ENCODE measurements at regions not wholly inside any gene's neighbourhood (a gene's known extent, or its start where the extent isn't known, plus 50 kb on each side); places are given as distances from the start of the nearest gene placed in this dataset.
"Not testable (repeated sequence)": the region's sequence is repeated elsewhere in the genome, so short reads cannot be mapped to it uniquely, and the experiment has no call there.

- Histone ChIP-seq H3K4me3 (no peak overlapping the region), H3K36me3 (no peaks in the 10 kb centered on the region), H3K4me1 (replicated peaks) (no peaks in the 10 kb centered on the region), H3K27ac (no peak overlapping the region), H3K27me3 (replicated peaks; ENCODE audit: insufficient read depth) (no peaks in the 10 kb centered on the region), H3K9me3 (no peaks in the 10 kb centered on the region)
- WGBS, result 26% methylated on average over 3 of the region's 3 CpGs
- no peak for DNase-seq (ENCODE audit: low spot score)
- intact Hi-C loops (cut with DNase I), result no loop called here
- no peak for TF ChIP-seq CTCF (IDR thresholded peaks at IDR 0.05)
- no peak for TF ChIP-seq POLR2AphosphoS5 (IDR thresholded peaks at IDR 0.05)
- no peak for TF ChIP-seq POLR2A (IDR thresholded peaks at IDR 0.05)
Observed at GRCh38 chr9:120308495-120308894, 271.5 kb downstream of the CDK5RAP2 start.

- Histone ChIP-seq H3K27me3 (replicated peaks; ENCODE audit: insufficient read depth) (no peaks in the 10 kb centered on the region), H3K27ac (no peak overlapping the region), H3K4me3 (no peak overlapping the region), H3K9me3 (no peaks in the 10 kb centered on the region), H3K36me3 (no peaks in the 10 kb centered on the region), H3K4me1 (replicated peaks) (no peaks in the 10 kb centered on the region)
- TF ChIP-seq CTCF (IDR thresholded peaks at IDR 0.05), result no peak
- no peak for TF ChIP-seq POLR2AphosphoS5 (IDR thresholded peaks at IDR 0.05)
- no peak for TF ChIP-seq POLR2A (IDR thresholded peaks at IDR 0.05)
- 89% methylated on average over 2 of the region's 2 CpGs for WGBS
- no peak for DNase-seq (ENCODE audit: low spot score)
- intact Hi-C loops (cut with DNase I), result no loop called here
Observed at GRCh38 chr9:120307599-120307998, 272.4 kb downstream of the CDK5RAP2 start.

- Histone ChIP-seq H3K4me1 (replicated peaks) (no peaks in the 10 kb centered on the region), H3K4me3 (no peak overlapping the region), H3K9me3 (no peaks in the 10 kb centered on the region), H3K27me3 (replicated peaks; ENCODE audit: insufficient read depth) (no peaks in the 10 kb centered on the region), H3K36me3 (no peaks in the 10 kb centered on the region), H3K27ac (no peak overlapping the region)
- DNase-seq (ENCODE audit: low spot score), result no peak
- WGBS, result 84% methylated on average over 3 of the region's 3 CpGs
- TF ChIP-seq POLR2A (IDR thresholded peaks at IDR 0.05) (no peak), CTCF (IDR thresholded peaks at IDR 0.05) (no peak), POLR2AphosphoS5 (IDR thresholded peaks at IDR 0.05) (no peak)
- intact Hi-C loops (cut with DNase I), result no loop called here
Observed at GRCh38 chr9:120306561-120306960, 273.4 kb downstream of the CDK5RAP2 start.

GRCh38 chr9:120306088-120306487, 273.9 kb downstream of the CDK5RAP2 start:
- intact Hi-C loops (cut with DNase I), result no loop called here
- Histone ChIP-seq H3K27ac (no peak overlapping the region), H3K9me3 (no peaks in the 10 kb centered on the region), H3K4me1 (replicated peaks) (no peaks in the 10 kb centered on the region), H3K27me3 (replicated peaks; ENCODE audit: insufficient read depth) (no peaks in the 10 kb centered on the region), H3K4me3 (no peak overlapping the region), H3K36me3 (no peaks in the 10 kb centered on the region)
- DNase-seq (ENCODE audit: low spot score), result no peak
- TF ChIP-seq CTCF (IDR thresholded peaks at IDR 0.05) (no peak), POLR2AphosphoS5 (IDR thresholded peaks at IDR 0.05) (no peak), POLR2A (IDR thresholded peaks at IDR 0.05) (no peak)
- 62% methylated on average over 3 of the region's 3 CpGs for WGBS

GRCh38 chr9:120304896-120305295, 275.1 kb downstream of the CDK5RAP2 start:
- H3K27ac ChIP-seq; intact Hi-C loops (cut with DNase I); H3K4me1 ChIP-seq (replicated peaks); DNase-seq (ENCODE audit: low spot score); H3K4me3 ChIP-seq; H3K9me3 ChIP-seq; H3K27me3 ChIP-seq (replicated peaks; ENCODE audit: insufficient read depth); H3K36me3 ChIP-seq: not testable (repeated sequence)
- 95% methylated on average over 21 of the region's 28 CpGs for WGBS
